Pons (tissue), 1 donor: ENCODE measurements at regions not wholly inside any gene's neighbourhood (a gene's known extent, or its start where the extent isn't known, plus 50 kb on each side); places are given as distances from the start of the nearest gene placed in this dataset.

Experiments
- DNase-seq: peaks from one replicate; pipeline ENCODE4 v3.0.0-alpha.2; 2016; ENCODE audit warnings: low spot score

DNA sequence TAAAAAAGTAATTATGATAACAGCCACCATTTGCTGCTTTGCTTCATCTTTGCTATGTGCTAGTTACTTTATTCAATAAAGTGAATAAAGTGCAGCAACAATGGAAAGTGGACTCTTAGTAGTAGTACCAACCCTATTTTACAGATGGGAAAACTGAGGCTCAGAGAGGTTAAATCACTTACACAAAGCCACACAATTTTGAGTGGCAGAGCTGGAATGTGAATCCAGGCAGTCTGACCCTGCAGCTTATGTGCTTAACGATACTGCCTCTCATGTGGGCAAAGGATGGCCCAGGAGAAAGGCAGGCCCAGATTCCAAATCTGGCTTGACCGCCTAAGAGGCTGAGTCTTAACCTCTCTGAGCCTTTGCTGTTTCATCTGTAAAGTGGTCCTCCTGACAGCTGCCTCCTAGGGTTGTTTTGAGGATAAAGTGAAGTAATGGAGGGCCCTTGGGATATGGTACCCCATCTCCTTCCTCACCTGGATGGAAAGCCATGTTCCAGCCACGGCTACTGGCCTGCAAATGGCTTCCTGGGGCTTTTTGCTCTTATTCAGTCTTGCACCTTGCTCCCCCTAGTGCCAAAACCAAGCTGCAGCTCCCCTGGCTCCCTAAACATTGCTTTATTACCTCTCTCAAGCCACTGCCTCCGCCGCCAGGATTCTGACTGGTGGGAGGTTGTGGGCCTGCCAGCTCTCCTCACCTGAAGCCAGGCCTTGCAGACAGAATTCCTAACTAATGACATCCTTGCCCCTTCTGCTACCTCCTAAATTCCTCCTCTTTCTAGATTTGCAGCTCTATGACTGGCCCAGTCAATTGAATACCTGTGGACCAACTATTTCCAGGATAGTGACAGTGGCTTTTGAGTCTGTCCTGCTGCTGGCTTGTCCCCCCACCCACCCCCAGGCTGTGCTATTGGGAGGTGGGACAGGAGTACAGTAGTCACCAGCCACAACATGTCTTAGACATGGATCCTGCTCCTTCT is 283.3 kb upstream of the PWP1 start:
- peak; percentile 57 for DNase-seq

DNA sequence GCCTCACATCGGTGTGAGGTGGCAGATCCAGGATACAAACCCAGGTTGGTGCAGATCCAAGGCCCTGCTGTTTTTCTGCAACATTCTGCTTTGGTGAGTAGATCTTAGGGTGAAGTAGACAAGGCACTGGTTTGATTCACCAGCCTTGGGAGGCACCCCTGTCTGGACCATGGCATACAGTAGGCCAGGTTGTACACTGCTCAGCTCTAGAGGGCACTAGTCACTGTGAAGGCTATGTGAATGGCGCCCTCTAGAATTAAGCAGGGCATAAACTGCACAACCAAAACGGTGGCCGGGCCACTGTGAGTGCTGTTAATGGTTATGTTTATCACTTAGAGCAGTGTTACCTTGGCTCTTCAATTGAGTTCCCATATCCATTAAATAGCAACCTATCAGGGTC is 280.6 kb upstream of the PWP1 start:
- no peak for DNase-seq

DNA sequence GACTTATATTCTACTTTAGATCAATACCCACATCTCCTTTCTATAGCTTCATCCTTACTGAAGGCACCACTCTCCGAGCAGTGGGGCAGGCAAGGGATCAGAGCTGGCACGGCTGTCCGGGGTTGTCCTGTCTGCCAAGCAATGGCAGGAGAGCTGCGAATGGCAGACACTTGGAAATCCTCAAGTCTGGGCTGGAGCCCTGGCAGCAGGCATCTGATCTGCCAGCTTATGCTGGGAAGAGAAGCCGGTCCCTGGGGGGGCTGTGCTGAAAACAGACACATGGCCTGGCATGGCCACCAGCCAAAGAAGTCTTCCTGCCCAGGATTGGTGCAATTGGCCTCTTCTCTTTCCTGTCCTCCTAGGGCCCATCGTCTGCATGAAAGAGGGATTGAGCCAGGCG is 280.2 kb upstream of the PWP1 start:
- DNase-seq, result peak; percentile 52

DNA sequence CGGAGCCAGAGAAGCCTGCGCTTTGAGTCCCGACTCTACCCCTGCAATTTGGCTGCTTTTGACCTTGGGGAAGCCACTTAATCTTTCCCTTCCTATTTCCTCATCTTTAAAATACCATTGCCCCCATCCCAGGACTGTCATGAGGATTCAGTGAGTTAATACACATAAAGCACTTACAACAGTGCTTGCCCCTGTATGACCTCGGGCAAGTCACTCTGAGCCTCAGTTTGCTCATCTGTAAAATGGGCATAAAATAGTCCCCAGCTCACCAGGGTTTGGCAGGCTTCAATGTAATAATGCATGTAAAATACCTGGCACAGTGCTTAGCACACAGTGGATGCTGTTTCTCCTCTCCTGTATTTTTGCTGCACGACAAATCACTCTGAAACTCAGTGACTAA is 278.7 kb upstream of the PWP1 start:
- DNase-seq, result no peak

DNA sequence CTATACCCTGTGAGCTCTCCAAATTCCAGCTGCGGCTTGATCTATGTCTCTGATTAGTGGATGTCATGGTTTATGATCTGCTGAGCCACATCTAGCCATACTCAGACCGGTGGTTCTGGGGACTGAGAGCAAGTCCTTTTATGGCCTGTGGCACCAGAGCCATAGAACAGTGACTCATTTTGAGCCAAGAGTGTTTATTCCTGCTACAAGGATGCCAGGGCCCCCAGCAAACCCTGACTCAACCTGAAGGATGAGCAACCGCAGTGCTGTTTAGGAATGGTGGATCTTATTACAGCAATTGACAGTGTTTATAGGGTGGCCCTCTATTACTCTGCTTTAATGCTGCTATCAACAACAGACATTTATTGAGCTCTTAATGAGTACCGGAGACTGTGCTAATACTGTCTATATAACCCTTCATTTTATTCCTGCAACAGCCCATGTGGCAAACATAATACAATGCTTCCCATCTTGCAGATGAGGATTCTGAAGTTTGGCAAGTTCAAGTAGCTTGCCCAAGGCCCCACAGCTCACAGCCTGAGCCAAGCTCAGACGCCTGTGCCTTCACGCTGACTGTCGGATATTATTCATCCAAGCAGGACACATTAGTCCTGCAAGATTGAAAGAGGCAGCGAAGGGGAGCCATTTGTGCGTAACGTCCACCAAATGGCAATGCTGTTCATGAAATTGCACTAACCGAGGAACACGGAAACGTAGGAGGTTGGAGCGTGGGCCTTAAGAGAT is 273.6 kb upstream of the PWP1 start:
- no peak for DNase-seq

DNA sequence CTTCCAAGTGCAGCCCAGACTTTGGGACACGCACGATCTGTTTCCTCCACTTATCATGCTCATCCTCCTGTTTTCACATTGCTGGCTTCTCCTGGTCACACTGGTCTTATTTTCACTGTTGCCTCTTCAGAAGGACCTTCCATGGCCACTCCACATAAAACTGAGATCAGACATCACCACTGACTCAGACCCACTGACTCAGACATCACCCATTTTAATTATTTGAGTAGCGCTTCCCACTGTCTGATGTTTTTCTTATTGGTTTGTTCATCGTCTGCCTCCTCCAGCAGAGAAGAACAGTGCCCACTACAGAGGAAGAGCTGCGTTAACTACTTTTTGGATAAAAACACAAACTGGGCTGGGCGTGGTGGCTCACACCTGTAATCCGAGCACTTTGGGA is 270.5 kb upstream of the PWP1 start:
- no peak for DNase-seq

DNA sequence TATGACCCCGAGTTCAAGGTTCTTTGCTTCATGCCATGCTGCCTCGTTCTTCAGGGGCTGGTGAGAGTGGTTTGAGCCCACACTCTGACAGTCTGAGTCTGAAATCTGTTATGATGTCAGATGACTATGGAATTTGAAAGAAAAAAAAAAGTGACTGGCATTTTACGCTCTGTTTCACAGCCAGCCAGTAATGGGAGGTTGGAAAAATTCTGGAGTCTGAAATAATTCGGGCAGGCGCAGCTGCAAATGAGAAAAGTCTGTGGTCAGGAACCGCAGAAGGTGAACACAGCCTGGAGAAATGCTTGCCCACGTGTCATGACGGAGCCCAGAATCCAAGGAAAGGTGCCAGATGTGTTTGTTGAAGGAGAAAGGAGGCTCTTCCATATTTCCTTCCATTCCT is 269.8 kb upstream of the PWP1 start:
- no peak for DNase-seq

DNA sequence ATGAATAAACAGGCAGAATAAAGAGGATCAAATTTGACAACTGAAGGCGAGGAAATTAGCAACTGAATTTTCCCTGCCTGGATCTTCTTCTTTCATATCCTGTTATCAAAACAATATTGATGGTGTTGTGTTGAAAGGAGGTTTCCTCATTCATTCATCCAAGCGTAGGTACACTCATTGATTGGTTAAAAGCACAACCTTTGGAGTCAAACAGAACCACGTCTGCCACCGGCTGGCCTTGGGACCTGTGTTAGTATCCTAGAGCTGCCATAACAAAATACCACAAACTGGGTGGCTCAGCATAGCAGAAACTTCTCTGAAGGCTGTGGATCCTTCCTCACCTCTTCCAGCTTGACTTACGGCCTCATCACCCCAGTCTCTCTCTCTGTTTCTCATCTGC is 268.6 kb upstream of the PWP1 start:
- no peak for DNase-seq

DNA sequence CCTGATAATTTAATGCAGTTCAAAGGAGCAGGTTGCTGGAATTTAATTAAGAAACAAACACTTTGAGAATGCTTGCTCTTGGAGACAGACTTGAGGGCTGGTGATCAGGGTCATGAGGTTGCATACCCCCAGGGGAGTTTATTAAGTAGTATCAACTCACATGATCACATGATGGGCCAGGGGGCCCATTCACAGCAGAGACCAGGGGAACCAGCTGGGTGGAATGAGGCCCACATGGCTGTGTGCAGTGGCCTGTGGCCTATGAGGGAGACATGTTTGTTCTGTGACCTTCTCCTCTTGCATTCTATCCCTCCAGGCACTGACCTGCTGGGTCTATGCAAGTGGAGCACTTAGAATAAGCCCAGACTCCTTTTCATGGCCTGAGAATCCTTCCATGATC is 266.6 kb upstream of the PWP1 start:
- no peak for DNase-seq

DNA sequence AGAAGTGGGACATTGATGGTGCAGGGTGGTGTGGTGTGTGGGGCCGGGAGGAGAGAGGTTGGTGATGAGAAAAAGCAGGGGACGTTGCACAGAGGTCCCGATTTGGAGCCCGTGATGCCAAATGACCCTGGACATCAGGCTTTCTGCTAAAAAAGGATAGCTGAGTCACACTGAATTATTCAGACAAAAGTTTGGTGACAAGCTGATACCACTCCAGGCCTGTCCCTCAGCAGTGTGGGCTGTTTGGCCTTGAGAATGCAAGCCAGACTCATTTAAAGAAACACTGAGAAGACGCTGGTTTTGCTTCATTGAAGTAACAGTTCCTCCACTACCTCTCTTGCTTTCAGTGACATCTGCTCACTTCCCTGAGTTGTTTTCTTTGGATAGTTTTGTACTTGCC is 262.1 kb upstream of the PWP1 start:
- DNase-seq, result no peak

DNA sequence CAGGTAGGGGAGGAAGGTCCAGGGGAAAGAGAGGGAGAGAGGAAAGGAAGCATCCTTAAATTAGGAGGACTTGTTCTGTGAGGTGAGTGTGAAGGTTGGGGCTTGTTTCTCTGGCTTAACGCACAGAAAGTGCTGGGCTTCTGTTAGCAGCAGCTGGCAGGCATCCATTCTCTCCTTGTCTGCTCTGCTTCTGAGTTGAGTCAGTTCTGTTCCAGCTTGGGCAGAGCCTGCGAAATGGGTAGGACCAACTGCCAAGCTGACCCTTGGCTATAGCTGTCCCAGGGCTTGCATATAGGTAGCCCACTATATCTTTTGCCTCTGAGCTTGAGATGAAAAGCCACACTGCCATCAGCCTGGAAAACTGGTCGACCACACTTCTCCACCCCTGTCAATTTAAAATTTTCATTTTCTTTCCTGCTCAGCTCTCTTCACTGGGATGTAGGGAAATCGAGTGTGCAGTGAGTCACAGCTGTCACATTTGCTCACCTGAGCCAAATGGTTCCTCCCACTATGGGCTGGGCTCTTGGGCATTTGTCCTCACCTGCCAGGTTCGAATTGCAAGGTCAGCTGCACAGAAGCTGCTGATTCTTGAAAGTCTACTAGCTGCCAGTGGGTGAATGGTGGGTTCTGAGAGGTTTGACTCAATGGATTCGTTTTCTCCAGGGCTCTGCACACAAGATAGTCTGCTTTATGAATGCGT is 256.4 kb upstream of the PWP1 start:
- no peak for DNase-seq

DNA sequence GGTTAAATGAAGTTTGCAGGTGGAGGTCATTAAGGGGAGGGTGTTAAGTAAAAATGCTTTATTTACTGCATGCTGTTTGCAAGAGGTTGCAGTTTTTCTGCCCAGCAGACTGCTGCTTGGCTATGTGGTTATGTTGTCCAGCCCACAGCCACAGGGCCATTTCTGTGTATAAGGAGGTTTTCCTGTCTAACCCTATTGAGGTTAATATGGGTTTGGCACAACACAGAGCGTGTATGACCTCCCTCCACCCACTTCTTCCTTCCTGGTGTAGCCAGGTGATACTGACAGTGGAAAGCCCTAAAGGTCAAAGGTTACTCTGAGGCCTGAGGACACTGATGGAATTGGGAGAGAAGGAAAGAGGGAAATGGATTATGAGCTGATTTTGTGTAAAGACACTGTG is 253.7 kb upstream of the PWP1 start:
- DNase-seq, result no peak

DNA sequence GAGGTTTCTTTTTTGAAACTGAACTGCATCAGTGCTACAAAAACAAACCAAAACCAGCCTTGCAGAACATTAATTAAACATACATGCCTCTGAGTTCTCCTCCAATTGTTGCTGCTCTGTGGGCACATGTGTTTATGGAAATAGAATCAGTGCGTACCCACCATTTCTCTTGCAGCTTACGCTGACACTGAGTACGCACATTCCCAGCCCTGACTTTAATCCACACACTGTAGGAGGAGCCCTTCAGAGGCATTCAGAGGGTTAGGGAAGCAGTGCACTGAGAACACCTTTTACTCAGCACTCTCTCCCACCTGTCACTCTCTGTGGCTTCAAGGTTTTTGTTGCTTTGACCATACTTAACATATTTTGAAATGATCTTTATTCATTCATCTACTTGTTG is 250.5 kb upstream of the PWP1 start:
- no peak for DNase-seq

DNA sequence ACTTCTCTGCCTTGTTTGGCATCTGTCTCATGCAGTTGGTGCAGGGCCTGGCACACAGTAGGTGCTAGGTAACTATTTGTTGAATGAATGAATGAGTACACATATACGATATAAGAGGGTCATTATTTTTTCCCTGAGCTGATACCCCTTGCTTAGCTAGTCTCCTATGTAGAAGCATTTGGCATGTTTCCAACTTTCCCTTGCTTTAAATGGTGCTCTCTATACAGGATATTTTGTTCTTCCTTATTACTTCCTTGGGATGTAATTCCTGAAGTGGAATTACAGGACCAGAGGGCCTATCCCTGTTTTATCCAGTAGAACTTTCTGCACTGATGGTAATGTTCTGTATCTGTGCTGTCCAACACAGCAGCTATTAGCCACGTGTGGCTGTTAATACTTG is 250.1 kb upstream of the PWP1 start:
- DNase-seq, result no peak

DNA sequence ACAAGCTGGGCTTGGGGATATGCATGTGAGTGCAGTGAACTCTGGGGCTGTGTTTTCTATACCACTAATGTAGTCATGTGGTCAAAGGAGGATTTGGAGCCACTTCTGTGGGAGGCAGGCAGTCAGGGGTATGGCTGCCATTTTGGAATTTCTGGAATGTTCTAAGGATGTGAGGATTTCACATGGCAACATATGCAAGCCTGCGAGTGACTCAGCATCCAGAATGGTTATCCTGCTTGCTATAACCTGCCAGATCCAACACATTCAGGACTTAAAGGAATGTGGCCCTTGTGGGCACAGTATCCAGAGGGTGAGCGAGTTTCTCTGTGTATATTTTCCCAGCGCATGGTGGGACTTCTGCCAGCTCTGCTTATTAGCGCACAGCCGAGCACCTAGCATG is 249.2 kb upstream of the PWP1 start:
- DNase-seq, result no peak

DNA sequence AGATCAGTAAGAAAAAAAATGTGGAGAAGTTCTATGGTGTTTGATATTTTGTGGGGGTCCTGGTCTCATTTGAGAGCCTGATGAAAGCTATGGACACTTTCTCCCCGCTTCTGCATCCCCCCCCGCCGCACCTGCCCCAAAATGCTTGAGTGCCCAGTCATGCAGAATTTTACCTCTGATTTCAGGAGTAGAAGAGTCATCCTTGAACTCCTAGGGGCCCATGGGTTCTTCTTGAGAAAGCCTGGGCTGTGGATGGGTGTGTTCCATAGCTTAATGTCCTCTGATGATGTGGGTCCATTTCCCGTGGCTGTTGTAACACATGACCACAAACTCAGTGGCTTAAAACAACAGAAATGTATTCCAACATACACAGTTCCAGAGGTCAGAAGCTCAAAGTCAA is 248.8 kb upstream of the PWP1 start:
- no peak for DNase-seq

DNA sequence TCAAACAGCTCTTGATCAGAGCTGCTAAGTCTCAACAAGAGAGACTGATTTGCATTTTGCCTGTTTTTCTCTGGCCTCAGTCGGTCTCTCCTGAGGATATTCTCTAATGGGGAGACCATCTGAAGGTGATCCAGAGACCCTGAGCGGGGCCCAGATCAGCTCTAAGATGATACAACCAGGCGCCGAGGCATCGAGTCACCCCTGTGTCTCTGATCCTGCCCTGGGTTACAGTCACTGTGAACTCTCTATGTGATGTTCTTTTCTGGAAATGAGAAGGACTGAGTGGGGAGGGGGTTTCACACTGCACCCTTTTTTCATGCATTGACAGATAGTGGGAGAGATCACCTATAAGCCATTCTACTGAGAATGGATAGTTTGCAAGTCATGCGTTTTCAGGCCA is 247.6 kb upstream of the PWP1 start:
- DNase-seq, result no peak

DNA sequence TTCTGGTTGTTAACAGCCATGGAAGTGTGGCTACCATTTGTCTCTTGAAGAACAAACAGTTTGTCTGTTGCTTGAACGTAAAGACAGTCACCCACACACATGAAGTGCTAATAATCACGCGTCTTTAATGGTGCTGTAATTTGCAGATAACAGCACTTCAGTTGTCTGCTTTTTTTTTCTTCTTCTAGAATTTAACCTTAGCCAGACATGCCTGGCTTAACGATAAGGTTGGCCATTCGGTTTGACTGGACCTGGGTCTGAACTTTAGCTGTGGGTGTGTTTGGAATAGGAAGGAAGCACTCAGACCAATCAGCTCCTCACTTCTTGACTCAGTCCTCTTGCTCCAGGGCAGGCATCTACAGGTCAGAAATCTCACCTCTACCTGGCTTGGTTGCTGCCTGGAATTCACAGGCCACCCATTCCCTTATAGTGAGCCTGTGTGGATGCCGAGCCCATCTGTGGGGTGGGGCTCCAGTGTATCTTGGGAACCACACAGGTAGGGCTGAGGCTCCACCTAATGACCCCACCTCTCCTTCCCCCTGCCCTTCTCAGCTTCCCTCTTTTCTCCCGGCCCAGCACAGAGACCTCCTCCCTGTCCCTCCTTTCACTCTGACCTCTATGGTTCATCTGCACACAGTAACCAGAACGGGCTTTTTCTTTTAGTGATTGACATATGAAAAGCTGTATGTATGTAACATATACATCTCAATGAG is 246.4 kb upstream of the PWP1 start:
- DNase-seq, result no peak

DNA sequence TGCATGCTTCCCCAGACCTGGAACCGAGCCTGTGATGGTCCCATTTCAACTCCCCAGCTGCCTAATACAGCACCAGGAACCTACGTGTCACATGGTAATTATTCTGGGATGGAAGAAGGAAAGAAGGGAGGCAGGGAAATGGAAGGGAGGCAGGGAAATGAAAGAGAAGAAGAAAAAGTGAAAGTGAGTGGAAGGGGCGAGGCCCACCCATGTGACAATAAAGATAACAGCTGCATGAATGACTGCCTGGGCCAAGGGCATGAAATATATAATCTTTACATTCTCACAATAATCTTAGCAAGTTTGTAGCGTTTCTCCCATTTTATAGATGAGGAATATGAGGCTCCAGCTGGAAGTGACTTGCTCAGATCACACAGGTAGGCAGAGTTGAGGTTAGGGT is 245.0 kb upstream of the PWP1 start:
- no peak for DNase-seq

DNA sequence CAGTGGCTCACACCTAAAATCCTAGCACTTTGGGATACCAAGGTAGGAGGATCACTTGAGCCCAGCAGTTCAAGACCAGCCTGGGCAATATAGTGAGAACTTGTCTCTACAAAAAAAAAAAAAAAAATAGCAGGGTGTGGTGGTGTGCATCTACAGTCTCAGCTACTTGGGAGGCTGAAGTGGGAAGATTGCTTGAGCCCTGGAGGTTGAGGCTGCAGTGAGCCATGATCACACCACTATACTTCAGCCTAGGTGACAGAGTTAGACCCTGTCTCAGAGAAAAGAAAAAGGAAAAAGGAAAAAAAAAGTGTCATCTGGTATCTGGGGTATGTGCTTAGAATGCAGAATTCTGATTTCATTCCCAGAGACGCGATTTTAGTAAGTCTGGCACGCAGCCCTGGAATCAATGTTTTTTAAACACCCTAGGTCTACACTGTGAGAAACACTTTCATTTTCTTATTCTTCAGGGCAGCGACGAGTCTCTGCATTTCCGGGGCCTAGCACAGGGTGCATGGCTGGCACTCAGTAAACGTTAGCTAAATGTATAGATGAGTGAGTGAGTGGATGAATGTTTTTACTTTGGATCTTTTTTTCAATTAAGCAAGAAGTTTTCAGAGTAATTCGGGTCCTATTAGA is 243.8 kb upstream of the PWP1 start:
- DNase-seq, result no peak

DNA sequence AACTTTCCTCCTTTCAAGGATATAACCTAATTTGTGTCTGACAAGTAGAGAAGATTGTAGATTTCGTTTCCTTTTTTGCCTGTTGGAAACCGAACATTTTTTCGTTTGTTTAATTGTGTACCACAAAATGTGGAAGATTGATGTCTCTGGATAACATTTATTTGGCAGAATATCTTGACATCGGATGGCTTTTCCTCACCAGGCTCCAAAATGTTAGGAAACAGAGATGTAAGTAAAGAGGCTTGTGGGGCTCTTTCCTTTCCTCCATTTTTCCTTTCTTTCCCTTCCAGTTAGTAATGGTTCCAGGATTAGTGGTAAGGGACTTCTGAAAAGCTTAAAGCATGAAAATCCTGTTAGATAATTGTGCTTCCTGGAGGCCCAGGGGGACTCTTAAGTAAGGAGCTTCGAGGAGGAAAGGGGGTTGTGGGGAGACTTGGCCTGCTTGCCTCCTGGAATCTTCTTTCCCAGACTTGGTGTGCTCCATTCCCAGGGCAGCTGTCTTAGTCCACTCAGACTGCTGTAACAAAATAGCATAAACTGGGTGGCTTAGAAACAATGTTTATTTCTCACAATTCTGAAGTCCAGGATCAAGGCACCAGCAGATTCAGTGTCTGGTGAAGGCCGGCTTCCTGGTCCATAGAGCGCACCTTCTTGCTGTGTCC is 243.1 kb upstream of the PWP1 start:
- DNase-seq, result no peak
